Right lobe of liver (tissue), 6 donors: ENCODE measurements at regions not wholly inside any gene's neighbourhood (a gene's known extent, or its start where the extent isn't known, plus 50 kb on each side); places are given as distances from the start of the nearest gene placed in this dataset.

Source experiments
- ATAC-seq, 4 donors: fragments of 200-7000 bp; cut with Tn5 transposase; one replicate each; pipeline ENCODE4 v1.9.1; 2020; ENCODE audit warnings: mild to moderate bottlenecking in 4 of 4, moderate library complexity in 4 of 4
- DNase-seq, 3 donors: peaks; one replicate each; pipeline ENCODE4 v3.0.0-alpha.2; 2020
- H3K27ac ChIP-seq, 3 donors: fragments of 200-600 bp; one replicate each; pipeline ENCODE4 v1.8.0; 2022
- H3K27me3 ChIP-seq, 2 donors: fragments of 200-600 bp; one replicate each; pipeline ENCODE4 v1.8.0; 2022
- H3K36me3 ChIP-seq, 4 donors: fragments of 200-600 bp; sonication (generic) in 1 of 4; one replicate each; pipeline versions ENCODE4 v1.5.1 to v1.8.0; 2017 to 2022; ENCODE audit warnings: control low read depth in 1 of 4
- H3K4me1 ChIP-seq, 4 donors: fragments of 200-600 bp; sonication (generic) in 1 of 4; one replicate each; pipeline versions ENCODE4 v1.5.1 to v1.8.0; 2017 to 2022; ENCODE audit warnings: control low read depth in 1 of 4
- H3K4me3 ChIP-seq, 3 donors: fragments of 200-600 bp; one replicate each; pipeline ENCODE4 v1.8.0; 2022
- H3K9me3 ChIP-seq, 4 donors: fragments of 200-600 bp; sonication (generic) in 1 of 4; one replicate each; pipeline versions ENCODE4 v1.5.1 to v1.8.0; 2017 to 2022; ENCODE audit warnings: control low read depth in 1 of 4
- CTCF ChIP-seq, 4 donors: fragments of 200-600 bp in 3 of 4; fragments of 450-650 bp in 1 of 4; IDR thresholded peaks; one replicate each; pipeline versions ENCODE4 v1.5.1 to v1.8.0; 2016 to 2022; ENCODE audit warnings: antibody characterized with exemption in 4 of 4, mild to moderate bottlenecking in 2 of 4
- POLR2A ChIP-seq: fragments of 450-650 bp; IDR thresholded peaks from one replicate; pipeline ENCODE4 v1.6.1; 2017; ENCODE audit warnings: antibody characterized with exemption, mild to moderate bottlenecking
- WGBS: methylation state at CpG from one replicate; pipeline ENCODE4 v1.1.6; 2018; ENCODE audit warnings: low coverage, low lambda C conversion rate; ENCODE audit not compliant: insufficient coverage; ENCODE audit errors: missing lambda C conversion rate; 5-methylcytosine and 5-hydroxymethylcytosine counted together
- intact Hi-C, 2 donors: fragments of 100-400 bp; cut with DNase I; formaldehyde crosslinking; loops; one replicate each; pipeline versions ENCODE4 v1.11.2 to v1.14.1; 2022
- donor health status: DM: no; HTN: yes; CAD: no.
- donor health status: DM: no; HTN: no; CAD: no.
- donor health status: DM: no; HTN: no; CAD: no.
- donor health status: DM: no; HTN: yes; CAD: no.
- donor health status: DM: no; HTN: yes; CAD: no.

- Histone ChIP-seq H3K27ac (no peak overlapping the region), H3K4me3 (no peak overlapping the region), H3K27me3 (no peaks in the 10 kb centered on the region), H3K36me3 (no peaks in the 10 kb centered on the region), H3K4me1 (no peaks in the 10 kb centered on the region), H3K9me3 (no peaks in the 10 kb centered on the region)
- 67% methylated on average over 1 of the region's 5 CpGs for WGBS
- intact Hi-C loops = no loop called here
- no peak for ATAC-seq
- no peak for TF ChIP-seq POLR2A
- TF ChIP-seq CTCF (IDR thresholded peaks at IDR 0.05) = no peak
- DNase-seq = no peak
Observed at GRCh38 chr9:124182741-124183140, 75.0 kb upstream of the NEK6 start.

- H3K27me3 ChIP-seq = no peaks in the 10 kb centered on the region
- no peak overlapping the region for H3K4me3 ChIP-seq
- no peaks in the 10 kb centered on the region for H3K9me3 ChIP-seq
- no peak overlapping the region for H3K27ac ChIP-seq
- 93% methylated on average over 3 of the region's 3 CpGs for WGBS
- DNase-seq = no peak
- TF ChIP-seq CTCF (IDR thresholded peaks at IDR 0.05) (no peak), POLR2A (no peak)
- intact Hi-C loops = no loop called here
- H3K36me3 ChIP-seq = no peaks in the 10 kb centered on the region
- no peaks in the 10 kb centered on the region for H3K4me1 ChIP-seq
- no peak for ATAC-seq
Observed at GRCh38 chr9:124183772-124184171, 74.0 kb upstream of the NEK6 start.

- TF ChIP-seq POLR2A (no peak), CTCF (IDR thresholded peaks at IDR 0.05) (no peak)
- Histone ChIP-seq H3K9me3 (no peaks in the 10 kb centered on the region), H3K4me3 (no peak overlapping the region), H3K27ac (no peak overlapping the region), H3K27me3 (no peaks in the 10 kb centered on the region), H3K36me3 (no peaks in the 10 kb centered on the region), H3K4me1 (no peaks in the 10 kb centered on the region)
- DNase-seq (no peak), ATAC-seq (no peak)
- intact Hi-C loops = no loop called here
- WGBS = 93% methylated on average over 5 of the region's 5 CpGs
Observed at GRCh38 chr9:124185413-124185812, 72.3 kb upstream of the NEK6 start.

- Histone ChIP-seq H3K4me3 (no peak overlapping the region), H3K27ac (no peak overlapping the region), H3K27me3 (no peaks in the 10 kb centered on the region), H3K9me3 (no peaks in the 10 kb centered on the region), H3K36me3 (no peaks in the 10 kb centered on the region), H3K4me1 (no peaks in the 10 kb centered on the region)
- intact Hi-C loops = no loop called here
- no peak for DNase-seq
- ATAC-seq = no peak
- TF ChIP-seq POLR2A (no peak), CTCF (IDR thresholded peaks at IDR 0.05) (no peak)
- 58% methylated on average over 3 of the region's 3 CpGs for WGBS
Observed at GRCh38 chr9:124187311-124187710, 70.4 kb upstream of the NEK6 start.
